HK-2 (cell line): ENCODE measurements at regions not wholly inside any gene's neighbourhood (a gene's known extent, or its start where the extent isn't known, plus 50 kb on each side); places are given as distances from the start of the nearest gene placed in this dataset.

Experiments used
- DNase-seq: peaks from one replicate; pipeline ENCODE4 v3.0.0-alpha.2; 2018; ENCODE audit not compliant: unreplicated experiment

GRCh38 chr9:82495884-82496777 is 507.6 kb downstream of the SPATA31D1 start:
- no peak for DNase-seq

- no peak for DNase-seq
Measured at GRCh38 chr9:82498541-82499317, 510.2 kb downstream of the SPATA31D1 start.

- no peak for DNase-seq
Measured at GRCh38 chr9:82499337-82499736, 510.8 kb downstream of the SPATA31D1 start.

GRCh38 chr9:82504620-82505019 is 516.0 kb downstream of the SPATA31D1 start:
- DNase-seq = no peak

- DNase-seq = no peak
Measured at GRCh38 chr9:82511626-82512025, 523.1 kb downstream of the SPATA31D1 start.

- DNase-seq = no peak
Measured at GRCh38 chr9:82512728-82513127, 524.2 kb downstream of the SPATA31D1 start.

- no peak for DNase-seq
Measured at GRCh38 chr9:82513242-82513751, 524.7 kb downstream of the SPATA31D1 start.

GRCh38 chr9:82513976-82514735 is 525.6 kb downstream of the SPATA31D1 start:
- no peak for DNase-seq

GRCh38 chr9:82518868-82519267 is 530.3 kb downstream of the SPATA31D1 start:
- DNase-seq = no peak

GRCh38 chr9:82519332-82519731 is 530.8 kb downstream of the SPATA31D1 start:
- DNase-seq = no peak

- DNase-seq = no peak
Measured at GRCh38 chr9:82524407-82524806, 535.8 kb downstream of the SPATA31D1 start.

- no peak for DNase-seq
Measured at GRCh38 chr9:82526577-82526976, 536.4 kb downstream of the RASEF start.

GRCh38 chr9:82531795-82532194 is 531.1 kb downstream of the RASEF start:
- DNase-seq = no peak

GRCh38 chr9:82532504-82533180 is 530.3 kb downstream of the RASEF start:
- no peak for DNase-seq

- DNase-seq = no peak
Measured at GRCh38 chr9:82535432-82535998, 527.4 kb downstream of the RASEF start.

GRCh38 chr9:82538634-82539033 is 524.3 kb downstream of the RASEF start:
- no peak for DNase-seq

GRCh38 chr9:82539146-82539545 is 523.8 kb downstream of the RASEF start:
- DNase-seq = no peak

GRCh38 chr9:82539856-82540579 is 522.9 kb downstream of the RASEF start:
- DNase-seq = no peak

GRCh38 chr9:82543726-82544125 is 519.2 kb downstream of the RASEF start:
- no peak for DNase-seq

GRCh38 chr9:82546136-82546535 is 516.8 kb downstream of the RASEF start:
- no peak for DNase-seq
